GM18868 (cell line): ENCODE measurements at regions not wholly inside any gene's neighbourhood (a gene's known extent, or its start where the extent isn't known, plus 50 kb on each side); places are given as distances from the start of the nearest gene placed in this dataset.

Experiments used
- ATAC-seq: cut with Tn5 transposase; IDR thresholded peaks from one replicate; pipeline ENCODE4 v1.9.1; 2021; ENCODE audit warnings: mild to moderate bottlenecking, moderate library complexity; ENCODE audit not compliant: unreplicated experiment

DNA sequence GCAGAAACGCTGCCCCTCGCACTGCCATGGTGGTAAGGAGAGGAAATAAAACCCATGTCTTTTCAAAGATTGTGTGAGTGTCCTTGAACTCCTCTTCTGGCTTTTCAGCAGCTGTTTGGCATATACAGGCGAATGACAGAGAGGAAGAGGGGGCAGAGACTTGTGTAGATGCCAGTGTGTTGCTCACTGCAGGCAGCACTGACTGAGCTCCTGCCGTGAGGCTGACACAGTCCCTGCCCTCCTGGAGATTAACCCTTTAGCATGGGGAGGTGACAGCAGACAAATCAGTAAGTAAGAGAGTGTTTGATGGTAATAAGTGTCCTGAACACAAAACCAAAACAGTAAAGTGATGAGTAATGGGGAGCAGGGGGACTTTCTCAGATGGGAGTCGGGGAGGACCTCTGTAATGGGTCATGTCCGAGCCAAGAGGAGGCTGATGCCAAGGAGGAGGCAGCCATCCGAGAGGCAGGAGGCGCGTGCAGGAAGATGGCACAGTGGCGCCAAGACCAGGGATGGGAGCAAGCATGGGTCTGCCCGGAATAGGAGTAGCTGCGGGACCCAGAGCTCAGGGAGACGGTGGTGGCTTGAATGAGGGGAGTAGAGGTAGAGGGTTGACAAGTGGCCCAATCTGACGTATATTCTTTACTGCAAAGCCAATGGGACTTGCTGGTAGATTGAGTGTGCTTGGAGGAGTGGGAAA is 182.2 kb downstream of the FOXO1 start:
- ATAC-seq, result no peak

DNA sequence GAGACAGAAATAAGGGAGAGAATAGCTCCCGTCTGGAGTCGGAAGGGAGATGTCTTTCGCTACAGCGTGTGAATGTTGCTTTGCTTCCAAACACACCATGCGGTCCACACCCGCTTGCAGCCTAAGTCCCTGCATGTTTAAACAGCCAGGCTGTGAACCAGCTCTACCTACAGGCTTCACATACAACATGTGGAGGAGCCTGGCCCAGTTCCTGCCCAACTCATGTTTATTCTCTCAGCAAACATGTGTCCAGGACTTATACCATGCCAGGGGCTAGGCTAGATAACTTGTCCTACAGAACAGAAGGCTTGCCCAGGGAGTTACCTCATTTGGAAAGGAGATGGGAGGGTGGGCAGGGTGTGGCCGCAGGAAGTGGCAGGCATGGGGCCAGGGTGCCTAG is 181.5 kb downstream of the FOXO1 start:
- no peak for ATAC-seq

DNA sequence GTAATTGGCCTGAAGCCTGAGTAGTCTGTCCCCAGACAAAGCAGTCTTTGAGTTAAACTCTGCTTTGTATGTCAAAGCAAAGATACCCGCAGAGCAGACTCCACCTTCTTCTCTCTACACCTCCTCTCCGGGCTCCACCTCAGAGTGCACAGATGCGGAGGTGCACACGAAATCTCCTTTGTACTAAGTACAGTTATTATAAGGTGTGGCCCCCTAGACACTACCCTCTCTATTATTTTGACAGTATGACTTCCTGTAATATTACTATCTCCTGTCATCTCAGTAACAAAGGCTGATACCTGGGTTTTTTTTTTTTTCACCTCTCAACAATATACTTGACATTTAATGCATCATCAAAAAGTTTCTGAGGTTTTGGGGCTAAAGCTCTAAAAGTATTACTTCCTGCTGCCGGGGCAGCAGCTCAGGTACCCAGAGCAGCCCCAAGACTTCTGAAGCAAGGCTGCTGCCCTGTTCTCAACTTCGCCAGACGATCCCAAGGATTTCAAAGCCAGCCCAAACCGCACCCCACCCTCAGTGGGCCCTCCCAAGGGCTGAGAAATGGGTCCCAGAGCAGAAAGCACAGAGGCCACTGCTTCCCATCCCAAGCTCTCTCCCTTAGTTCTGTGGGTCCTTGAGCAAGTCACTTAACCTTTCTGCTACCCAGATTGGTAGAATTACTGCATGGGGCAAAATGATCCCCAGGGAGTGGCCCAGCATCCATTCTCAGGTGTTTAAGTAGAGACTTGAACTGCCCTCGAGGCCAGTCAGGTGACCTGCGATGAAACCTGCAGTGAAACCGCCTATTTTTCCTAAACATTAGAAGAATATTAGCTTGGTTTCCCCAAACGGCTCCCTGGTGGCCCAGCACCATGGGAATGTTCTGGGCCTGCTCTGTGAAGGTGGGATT is 180.6 kb downstream of the FOXO1 start:
- peak; percentile 42 for ATAC-seq

DNA sequence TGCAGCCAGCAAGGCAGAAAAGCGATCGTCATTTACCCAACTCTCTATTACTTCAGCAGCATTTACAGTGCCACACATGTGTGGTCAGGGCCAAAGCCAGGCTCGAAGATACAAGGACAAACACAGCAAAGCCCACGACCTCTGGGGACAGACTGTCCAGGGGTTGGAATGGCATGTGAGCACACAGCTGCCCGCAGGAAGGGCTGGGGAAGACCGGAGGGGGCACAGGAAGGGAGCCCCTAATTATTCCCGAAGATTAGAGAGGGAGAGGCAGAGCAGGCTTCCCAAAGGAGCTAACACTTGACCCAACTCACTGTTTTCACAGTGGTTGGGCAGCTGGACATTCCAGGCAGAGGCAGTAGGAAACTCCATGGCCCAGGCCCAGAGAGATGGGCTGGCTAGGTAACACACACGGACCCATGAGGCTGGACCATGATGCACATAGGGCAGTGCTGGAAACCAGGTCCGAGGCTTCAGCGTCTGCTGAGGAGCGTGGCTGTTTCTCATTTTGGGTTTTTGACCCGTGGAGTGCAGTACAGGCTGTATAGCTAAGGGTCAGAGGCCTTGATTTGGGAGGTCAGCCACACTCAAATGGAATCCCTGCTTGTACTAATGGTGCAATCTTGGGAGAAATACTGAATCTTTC is 179.8 kb downstream of the FOXO1 start:
- no peak for ATAC-seq

DNA sequence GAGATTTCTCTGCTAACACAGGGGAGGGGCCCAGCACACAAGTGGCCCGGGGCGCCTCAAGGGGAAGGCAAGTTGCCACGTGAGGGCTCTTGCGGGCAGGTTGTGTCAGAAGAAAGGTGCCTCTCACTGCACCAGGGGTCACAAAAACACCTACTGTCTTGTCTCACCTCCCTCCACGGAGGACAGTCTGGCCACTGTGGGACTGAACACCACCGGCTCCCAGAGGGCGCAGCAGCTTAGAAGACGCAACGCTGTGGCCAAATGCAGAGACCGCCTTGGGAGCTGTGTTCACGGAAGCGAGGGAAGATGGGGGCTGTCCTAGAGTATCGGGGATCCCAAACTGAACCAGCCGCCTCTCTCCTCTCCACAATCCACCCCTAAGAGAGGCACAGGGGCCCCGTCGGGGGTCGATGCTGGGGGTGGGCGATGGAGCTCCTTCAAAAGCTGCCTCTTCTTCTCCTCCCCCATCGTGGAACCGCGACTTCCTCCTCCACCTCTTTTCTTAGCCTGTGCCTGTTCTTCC is 177.5 kb downstream of the FOXO1 start:
- ATAC-seq, result no peak

DNA sequence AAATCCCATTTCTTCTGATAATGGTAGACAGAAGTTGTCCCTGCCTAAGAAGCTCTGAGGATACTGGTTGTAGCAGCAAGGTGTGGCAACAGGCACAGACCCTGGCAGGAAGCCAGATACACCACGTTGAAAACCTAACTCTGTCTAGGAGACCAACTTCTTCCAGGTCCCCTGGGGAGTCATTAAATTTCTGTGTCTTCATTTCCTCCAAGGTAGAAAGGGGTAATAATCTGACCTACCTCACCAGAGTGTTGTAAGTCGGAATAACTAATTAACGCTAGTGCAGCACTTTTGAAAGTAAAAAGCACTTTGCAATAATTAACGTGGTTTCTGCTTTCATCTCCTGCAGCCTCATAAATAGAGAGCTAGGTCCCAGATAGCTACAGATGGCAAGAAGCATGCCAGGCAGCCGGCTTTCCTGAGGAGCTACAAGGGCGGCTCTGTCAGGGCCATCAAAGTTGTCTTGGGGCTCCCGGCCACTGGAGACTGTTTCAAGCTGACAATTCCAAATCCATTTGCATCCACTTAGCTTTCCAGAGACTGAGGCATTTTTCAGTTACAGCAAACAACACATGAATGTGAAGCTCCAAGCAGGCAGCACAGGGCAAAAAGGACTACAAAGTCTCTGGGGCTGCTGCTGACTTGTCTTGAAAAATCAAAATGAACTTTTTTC is 176.2 kb downstream of the FOXO1 start:
- ATAC-seq, result no peak

DNA sequence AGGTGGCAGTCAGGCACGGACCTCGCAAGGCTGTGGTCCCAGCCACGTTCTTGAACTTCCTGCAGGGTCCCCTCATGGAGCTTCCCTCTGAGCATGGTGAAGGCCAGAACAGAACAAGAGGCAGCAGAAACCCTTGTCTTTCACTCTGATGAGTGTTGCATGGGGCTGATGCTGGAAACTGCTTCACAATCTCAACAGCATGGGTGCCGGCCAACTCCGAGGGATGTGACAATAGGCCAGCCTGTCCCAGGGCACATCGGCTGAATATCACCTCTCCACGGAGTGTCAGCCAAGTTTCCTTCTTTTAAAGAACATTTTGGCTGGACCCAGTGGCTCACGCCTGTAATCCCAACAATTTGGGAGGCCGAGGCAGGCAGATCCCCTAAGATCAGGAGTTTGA is 173.9 kb downstream of the FOXO1 start:
- ATAC-seq, result no peak

DNA sequence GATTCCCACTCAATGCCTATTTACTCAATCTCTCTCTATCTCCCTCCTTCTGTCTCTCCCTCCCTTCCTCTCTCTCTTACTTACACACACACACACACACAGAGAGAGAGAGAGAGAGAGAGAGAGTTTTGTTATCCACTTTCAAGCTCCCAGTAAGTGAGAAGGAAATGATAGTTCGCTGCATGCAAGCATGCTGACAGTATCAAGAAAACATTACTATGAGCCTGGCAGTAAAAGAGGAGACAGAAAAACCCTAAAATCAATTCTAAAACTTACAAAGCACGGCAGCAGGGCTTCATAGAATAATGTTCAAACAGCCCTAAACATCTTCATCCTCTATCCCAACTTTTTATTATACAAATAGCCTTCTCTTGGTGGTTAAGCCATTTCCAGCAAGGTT is 171.9 kb downstream of the FOXO1 start:
- ATAC-seq, result no peak

DNA sequence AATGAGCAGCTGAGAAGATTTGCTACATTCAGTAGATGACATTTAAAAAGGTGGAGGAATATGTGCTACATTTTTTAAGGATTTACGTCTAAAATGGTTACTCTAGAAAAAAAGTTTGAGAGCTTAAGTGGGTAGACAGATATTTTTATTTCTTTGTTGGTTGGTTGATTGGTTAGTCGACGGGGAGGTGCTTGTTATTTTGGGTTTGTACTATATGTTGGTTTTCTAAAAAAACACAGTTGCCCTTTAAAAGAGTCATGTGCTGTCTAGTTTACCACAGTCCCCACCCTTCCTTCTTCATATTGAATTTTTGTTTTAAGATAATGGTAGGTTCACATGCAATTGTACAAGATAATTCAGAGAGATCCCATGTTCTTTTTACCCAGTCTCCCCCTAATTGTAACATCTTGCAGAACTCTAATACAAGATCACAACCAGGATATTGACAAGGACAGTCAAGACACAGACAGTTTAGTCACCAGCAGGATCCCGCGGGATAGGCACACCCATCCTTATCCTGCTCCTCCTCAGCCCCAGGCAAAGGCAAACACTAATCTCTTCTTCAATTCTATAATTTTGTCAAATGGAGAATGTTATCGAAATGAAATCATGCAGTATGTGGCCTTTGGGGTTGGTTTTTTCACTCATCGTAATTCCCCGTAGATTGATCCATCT is 171.4 kb downstream of the FOXO1 start:
- no peak for ATAC-seq

DNA sequence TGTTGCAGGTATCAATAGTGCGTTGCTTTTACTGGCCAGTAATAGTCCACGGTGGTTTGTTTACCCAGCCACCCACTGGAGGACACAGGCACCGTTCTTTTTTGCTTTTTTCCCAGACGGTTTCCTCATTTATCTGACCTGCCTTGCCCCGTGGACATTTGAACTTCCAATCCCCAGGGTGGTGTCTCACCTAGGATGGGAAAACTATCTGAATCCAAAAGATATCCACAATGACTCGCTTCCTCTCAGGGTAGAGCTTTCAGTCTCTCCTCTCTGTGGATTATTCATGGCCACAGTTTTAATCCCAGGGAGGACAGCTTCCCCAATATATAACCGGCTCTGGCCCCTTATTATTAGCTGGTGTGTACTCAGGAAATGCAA is 170.8 kb downstream of the FOXO1 start:
- ATAC-seq, result no peak

DNA sequence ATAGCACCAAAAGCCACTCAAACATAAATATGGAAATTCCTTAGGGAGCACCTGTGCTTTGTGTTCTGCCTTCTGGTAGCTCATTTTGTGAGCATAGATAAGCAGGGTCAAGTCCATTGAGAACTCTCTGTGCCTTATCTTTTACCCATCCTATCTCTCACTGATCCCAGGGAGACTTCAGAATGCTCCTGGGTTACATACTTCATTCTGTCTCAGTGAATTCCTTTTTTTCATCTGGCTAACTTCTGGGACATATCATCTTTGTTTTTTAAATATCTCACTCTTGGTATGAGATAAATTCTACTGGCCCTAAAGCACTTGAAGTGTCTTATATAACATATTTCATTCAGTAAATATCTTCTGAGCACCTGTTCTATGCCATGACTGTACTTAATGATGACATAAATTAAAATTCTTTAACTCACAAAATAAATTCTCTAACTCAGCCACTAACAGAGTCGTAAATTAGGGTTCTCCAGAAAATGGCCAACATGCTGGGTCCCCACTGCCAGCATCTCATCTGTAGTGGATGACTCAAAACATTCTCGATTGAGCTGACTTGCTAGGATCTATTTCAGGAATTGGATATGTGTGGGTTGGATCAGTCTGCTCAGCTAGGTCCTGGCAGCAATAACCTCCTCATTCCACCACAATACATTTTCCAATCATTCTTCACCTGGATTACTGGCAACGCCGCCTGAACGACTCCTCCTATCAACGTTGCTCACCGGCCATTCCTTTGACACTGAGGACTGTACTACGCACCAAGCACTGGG is 170.2 kb downstream of the FOXO1 start:
- no peak for ATAC-seq

DNA sequence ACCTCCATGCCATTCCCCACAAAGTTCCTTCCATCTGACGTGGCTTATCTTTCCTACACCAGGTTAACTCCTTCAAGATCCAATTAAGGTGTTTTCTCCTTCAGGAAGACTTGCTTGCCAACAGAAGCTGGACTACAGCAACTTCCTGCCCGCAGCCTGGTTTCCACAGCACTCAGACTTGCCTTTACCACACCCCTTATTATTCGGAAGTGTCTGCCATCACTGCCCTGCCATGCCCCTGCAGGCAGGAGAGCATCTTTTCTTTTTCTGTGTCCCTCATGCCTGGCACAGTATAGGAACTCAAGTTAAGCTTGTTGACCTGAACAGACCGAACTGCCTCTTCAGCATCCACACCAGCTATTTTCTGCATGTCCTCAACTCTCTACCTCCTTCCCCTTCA is 168.0 kb downstream of the FOXO1 start:
- no peak for ATAC-seq

DNA sequence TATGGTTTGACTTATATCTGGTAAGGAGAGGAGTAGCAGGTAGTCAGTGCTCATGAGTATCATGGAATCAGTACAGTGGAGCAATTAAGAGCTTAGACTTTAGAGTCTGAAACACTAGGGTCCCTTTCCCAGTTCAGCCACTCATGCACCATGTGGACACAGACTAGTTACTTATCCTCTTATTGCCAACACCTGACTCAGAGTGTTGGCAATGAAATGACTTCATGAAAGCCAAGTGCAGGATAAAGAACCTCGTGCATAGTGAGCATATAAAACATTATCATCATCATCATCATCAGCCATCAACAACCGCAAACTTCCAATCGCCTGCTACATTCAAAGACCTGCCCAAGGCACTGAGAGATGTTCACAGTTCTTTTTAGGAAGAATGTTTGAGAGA is 164.2 kb downstream of the FOXO1 start:
- no peak for ATAC-seq

DNA sequence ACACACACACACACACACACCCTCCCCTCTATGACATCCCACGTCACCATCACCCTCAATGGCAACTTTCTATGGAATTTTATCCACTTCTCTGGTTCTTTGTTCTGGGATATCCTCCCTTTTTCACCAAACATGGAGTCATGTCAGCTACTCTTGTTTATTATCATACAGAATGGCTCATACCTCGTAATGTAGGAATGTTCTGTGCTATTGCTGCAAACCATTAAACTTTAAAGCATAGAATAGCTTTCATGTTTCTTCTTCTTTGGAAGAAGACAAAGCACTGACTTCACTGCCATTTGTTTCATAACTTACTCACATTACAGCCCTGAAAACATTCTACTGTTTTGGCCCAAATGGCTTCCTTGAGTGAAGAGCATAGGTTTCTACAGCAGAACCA is 163.4 kb downstream of the FOXO1 start:
- ATAC-seq, result no peak

DNA sequence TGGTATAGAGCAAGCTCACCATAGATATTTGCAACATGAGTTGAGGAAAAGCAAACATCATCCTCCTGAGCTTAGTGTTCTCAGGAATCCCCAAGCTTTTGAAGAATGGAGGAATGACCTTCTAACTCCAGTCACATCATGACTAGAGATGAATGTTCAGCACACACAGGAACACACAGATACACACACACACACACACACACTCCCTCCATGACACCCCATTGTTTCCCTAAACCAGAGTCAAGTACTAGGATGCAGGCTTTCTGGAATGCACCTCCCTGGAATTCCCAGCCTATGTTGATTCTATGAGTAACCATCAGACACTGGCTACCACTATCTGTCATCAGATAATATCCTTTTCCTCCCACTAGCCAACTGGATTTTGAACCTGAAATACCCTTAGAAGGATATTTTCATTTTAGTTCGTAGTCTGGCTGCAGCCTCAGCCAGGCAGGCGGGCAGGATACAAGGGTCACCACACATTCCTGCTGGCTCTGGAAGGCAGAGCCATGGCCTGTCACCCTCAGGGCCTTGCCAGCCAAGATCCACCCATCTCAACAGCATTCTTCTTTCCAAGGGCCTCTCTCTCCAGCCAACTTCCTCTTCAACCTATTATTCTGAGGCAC is 162.4 kb downstream of the FOXO1 start:
- no peak for ATAC-seq

DNA sequence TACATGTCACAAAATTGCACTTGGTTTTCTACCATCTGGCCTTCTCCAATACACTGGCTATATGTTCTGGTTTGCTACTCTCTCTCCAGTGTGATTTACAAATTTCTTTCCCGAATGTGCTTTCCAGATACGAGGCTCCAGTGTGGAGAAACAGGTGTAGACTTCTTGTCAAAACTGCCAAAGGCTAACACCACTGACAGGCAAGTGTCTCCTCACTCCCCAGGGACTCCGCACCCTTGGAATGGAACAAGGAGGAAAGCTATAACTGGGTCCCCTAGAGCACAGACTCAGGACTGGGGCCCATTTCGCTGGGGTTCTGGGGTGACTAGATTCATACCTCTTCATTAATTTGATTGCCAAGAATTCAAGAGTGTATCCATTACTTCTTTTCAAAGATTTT is 161.8 kb downstream of the FOXO1 start:
- no peak for ATAC-seq

DNA sequence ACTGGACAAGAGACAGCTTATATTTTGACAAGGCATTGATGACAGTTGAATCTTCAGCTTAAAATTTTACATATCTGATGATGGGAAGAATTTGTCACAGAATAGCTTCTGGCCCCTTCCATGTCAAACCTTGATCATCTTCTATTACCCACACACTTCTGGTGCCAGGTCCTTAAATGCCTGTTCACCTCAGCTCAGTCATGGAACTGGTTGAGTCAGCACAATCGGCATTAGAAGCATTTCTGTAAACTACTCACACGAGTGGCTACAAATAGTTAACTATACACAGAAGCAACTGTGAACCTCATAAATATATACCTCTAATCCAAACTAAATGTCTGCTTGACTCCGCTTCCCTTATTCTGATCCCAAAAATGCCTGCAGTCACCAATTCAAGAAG is 161.2 kb downstream of the FOXO1 start:
- no peak for ATAC-seq
